Smooth muscle cell (in vitro differentiated cells): ENCODE measurements at regions not wholly inside any gene's neighbourhood (a gene's known extent, or its start where the extent isn't known, plus 50 kb on each side); places are given as distances from the start of the nearest gene placed in this dataset.

ENCODE experiments used
- DNase-seq: peaks from one replicate; lab custom pipeline; 2025; ENCODE audit not compliant: unreplicated experiment; lab: John Stamatoyannopoulos, UW
- H2AFZ ChIP-seq: fragments of 200-600 bp; sonication (generic); 2 replicates; pipeline ENCODE4 v1.6.0; 2016; ENCODE audit warnings: antibody characterized with exemption, low read depth, mild to moderate bottlenecking
- H3F3A ChIP-seq: fragments of 200-600 bp; sonication (generic); 2 replicates; pipeline ENCODE4 v1.6.0; 2017; ENCODE audit warnings: antibody characterized with exemption, low read depth
- H3K27ac ChIP-seq: fragments of 200-600 bp; sonication (generic); 2 replicates; pipeline ENCODE4 v1.5.1; 2016; ENCODE audit warnings: low read depth, mild to moderate bottlenecking
- H3K27me3 ChIP-seq: fragments of 200-600 bp; sonication (generic); 2 replicates; pipeline ENCODE4 v1.6.1; 2016; ENCODE audit warnings: low read depth, mild to moderate bottlenecking
- H3K36me3 ChIP-seq: fragments of 200-600 bp; sonication (generic); 2 replicates; pipeline ENCODE4 v1.5.1; 2016; ENCODE audit warnings: low read depth
- H3K4me1 ChIP-seq: fragments of 200-600 bp; sonication (generic); 2 replicates; pipeline ENCODE4 v1.5.1; 2016; ENCODE audit warnings: low read depth
- H3K4me2 ChIP-seq: fragments of 200-600 bp; sonication (generic); 2 replicates; pipeline ENCODE4 v1.6.0; 2016; ENCODE audit warnings: mild to moderate bottlenecking
- H3K4me3 ChIP-seq: fragments of 200-600 bp; sonication (generic); 2 replicates; pipeline ENCODE4 v1.5.1; 2016; ENCODE audit warnings: mild to moderate bottlenecking
- H3K79me2 ChIP-seq: fragments of 200-600 bp; sonication (generic); 2 replicates; pipeline ENCODE4 v1.6.0; 2016; ENCODE audit warnings: low read depth, mild to moderate bottlenecking
- H3K9ac ChIP-seq: fragments of 200-600 bp; sonication (generic); 2 replicates; pipeline ENCODE4 v1.6.0; 2016; ENCODE audit warnings: low read depth
- H3K9me3 ChIP-seq: fragments of 200-600 bp; sonication (generic); replicated peaks from 2 replicates; pipeline ENCODE4 v1.5.1; 2016; ENCODE audit warnings: low read depth
- H4K20me1 ChIP-seq: fragments of 200-600 bp; sonication (generic); 2 replicates; pipeline ENCODE4 v1.6.0; 2016; ENCODE audit warnings: low read depth
- CTCF ChIP-seq: fragments of 200-600 bp; sonication (generic); IDR thresholded peaks from 2 replicates; pipeline ENCODE4 v1.5.1; 2017; ENCODE audit warnings: borderline replicate concordance, mild to moderate bottlenecking, antibody characterized with exemption; ENCODE audit not compliant: insufficient read depth, poor library complexity, severe bottlenecking
- WGBS: methylation state at CpG from one replicate; pipeline ENCODE4 v1.1.7; 2016; ENCODE audit warnings: low lambda C conversion rate; 5-methylcytosine and 5-hydroxymethylcytosine counted together

GRCh38 chr3:135558906-135559305 lies 406.6 kb upstream of the PPP2R3A start:
- no peak for DNase-seq
- Histone ChIP-seq H3K9me3 (no peaks in the 10 kb centered on the region), H3K4me3 (no peak overlapping the region), H3K4me1 (peaks cover 4% of the 10 kb centered on the region), H3K27ac (no peak overlapping the region), H2AFZ (no peak overlapping the region), H3F3A (no peaks in the 10 kb centered on the region), H4K20me1 (no peaks in the 10 kb centered on the region), H3K79me2 (no peaks in the 10 kb centered on the region), H3K9ac (no peak overlapping the region), H3K27me3 (no peaks in the 10 kb centered on the region), H3K36me3 (no peaks in the 10 kb centered on the region), H3K4me2 (peak overlapping the region; percentile 54)
- no peak for TF ChIP-seq CTCF
- WGBS = 63% methylated on average over 2 of the region's 2 CpGs

- Histone ChIP-seq H3K79me2 (no peaks in the 10 kb centered on the region), H3K36me3 (no peaks in the 10 kb centered on the region), H4K20me1 (no peaks in the 10 kb centered on the region), H3F3A (no peaks in the 10 kb centered on the region), H3K27ac (no peak overlapping the region), H2AFZ (no peak overlapping the region), H3K4me1 (peaks cover 4% of the 10 kb centered on the region), H3K4me2 (no peak overlapping the region), H3K27me3 (no peaks in the 10 kb centered on the region), H3K9ac (no peak overlapping the region), H3K4me3 (no peak overlapping the region), H3K9me3 (no peaks in the 10 kb centered on the region)
- no peak for DNase-seq
- TF ChIP-seq CTCF = no peak
- 96% methylated on average over 5 of the region's 5 CpGs for WGBS
These were observed 405.7 kb upstream of the PPP2R3A start for GRCh38 chr3:135559802-135560201.

- H3K27ac ChIP-seq = no peak overlapping the region
- no peak overlapping the region for H2AFZ ChIP-seq
- peaks cover 4% of the 10 kb centered on the region for H3K4me1 ChIP-seq
- H3K27me3 ChIP-seq = no peaks in the 10 kb centered on the region
- no peaks in the 10 kb centered on the region for H3K36me3 ChIP-seq
- no peak for DNase-seq
- no peak overlapping the region for H3K4me2 ChIP-seq
- H3K79me2 ChIP-seq = no peaks in the 10 kb centered on the region
- H3K4me3 ChIP-seq = no peak overlapping the region
- 85% methylated on average over 4 of the region's 4 CpGs for WGBS
- H3K9ac ChIP-seq = no peak overlapping the region
- H3F3A ChIP-seq = no peaks in the 10 kb centered on the region
- no peak for TF ChIP-seq CTCF
- no peaks in the 10 kb centered on the region for H3K9me3 ChIP-seq
- no peaks in the 10 kb centered on the region for H4K20me1 ChIP-seq
These were observed 404.7 kb upstream of the PPP2R3A start for GRCh38 chr3:135560847-135561246.

- no peaks in the 10 kb centered on the region for H3K9me3 ChIP-seq
- no peak overlapping the region for H2AFZ ChIP-seq
- H4K20me1 ChIP-seq = no peaks in the 10 kb centered on the region
- no peaks in the 10 kb centered on the region for H3K4me1 ChIP-seq
- no peak for DNase-seq
- no peak overlapping the region for H3K27ac ChIP-seq
- H3K79me2 ChIP-seq = no peaks in the 10 kb centered on the region
- H3F3A ChIP-seq = no peaks in the 10 kb centered on the region
- TF ChIP-seq CTCF = no peak
- no peaks in the 10 kb centered on the region for H3K36me3 ChIP-seq
- H3K9ac ChIP-seq = no peak overlapping the region
- no peak overlapping the region for H3K4me2 ChIP-seq
- no peak overlapping the region for H3K4me3 ChIP-seq
- WGBS = 90% methylated on average over 4 of the region's 4 CpGs
- H3K27me3 ChIP-seq = no peaks in the 10 kb centered on the region
These were observed 400.8 kb upstream of the PPP2R3A start for GRCh38 chr3:135564696-135565095.
